Astrocyte (in vitro differentiated cells and primary cell): ENCODE measurements at regions not wholly inside any gene's neighbourhood (a gene's known extent, or its start where the extent isn't known, plus 50 kb on each side); places are given as distances from the start of the nearest gene placed in this dataset.

Source experiments
- DNase-seq: peaks from one replicate; pipeline ENCODE4 v3.0.0-alpha.2; 2010; ENCODE audit warnings: low read depth
- FAIRE-seq: peaks from 2 replicates; lab custom pipeline; 2011; peaks lifted over from hg19 to GRCh38; lab: Jason Lieb, UNC
- H2AFZ ChIP-seq: 2 replicates; pipeline ENCODE4 v1.6.0; 2012; ENCODE audit warnings: low read depth, low read length, inconsistent platforms
- H3K27ac ChIP-seq: 2 replicates; pipeline ENCODE4 v1.5.1; 2011; ENCODE audit warnings: low read depth, low read length, inconsistent platforms
- H3K27me3 ChIP-seq: 2 replicates; pipeline ENCODE4 v1.6.0; 2011; ENCODE audit warnings: low read length, inconsistent platforms; ENCODE audit not compliant: insufficient read depth
- H3K36me3 ChIP-seq: 2 replicates; pipeline ENCODE4 v1.5.1; 2011; ENCODE audit warnings: low read length, inconsistent platforms; ENCODE audit not compliant: insufficient read depth
- H3K4me1 ChIP-seq: 2 replicates; pipeline ENCODE4 v1.5.1; 2011; ENCODE audit warnings: low read length, inconsistent platforms; ENCODE audit not compliant: insufficient read depth
- H3K4me2 ChIP-seq: 2 replicates; pipeline ENCODE4 v1.6.0; 2012; ENCODE audit warnings: low read length, inconsistent platforms
- H3K4me3 ChIP-seq: 2 replicates; pipeline ENCODE4 v1.5.1; 2011; ENCODE audit warnings: low read depth, mild to moderate bottlenecking, low read length, inconsistent platforms; ENCODE audit not compliant: insufficient read depth
- H3K79me2 ChIP-seq: 2 replicates; pipeline ENCODE4 v1.6.0; 2012; ENCODE audit warnings: mild to moderate bottlenecking, low read length, inconsistent platforms; ENCODE audit not compliant: insufficient read depth
- H3K9ac ChIP-seq: 2 replicates; pipeline ENCODE4 v1.6.0; 2012; ENCODE audit warnings: mild to moderate bottlenecking, low read length, inconsistent platforms
- H3K9me3 ChIP-seq: 2 replicates; pipeline ENCODE4 v1.5.1; 2012; ENCODE audit warnings: low read depth, mild to moderate bottlenecking, low read length, inconsistent platforms; ENCODE audit not compliant: insufficient read depth
- H4K20me1 ChIP-seq: 2 replicates; pipeline ENCODE4 v1.6.0; 2012; ENCODE audit warnings: low read length, inconsistent platforms; ENCODE audit not compliant: insufficient read depth
- H3K27ac Mint-ChIP-seq: one replicate; pipeline ENCODE4 v1.8.0; 2021; ENCODE audit warnings: mild to moderate bottlenecking, mixed read lengths; ENCODE audit not compliant: unreplicated experiment
- H3K27me3 Mint-ChIP-seq: one replicate; pipeline ENCODE4 v1.8.0; 2021; ENCODE audit warnings: low read depth, mixed read lengths; ENCODE audit not compliant: unreplicated experiment
- H3K36me3 Mint-ChIP-seq: one replicate; pipeline ENCODE4 v1.8.0; 2021; ENCODE audit warnings: low read depth, mixed read lengths; ENCODE audit not compliant: unreplicated experiment
- H3K4me1 Mint-ChIP-seq: one replicate; pipeline ENCODE4 v1.8.0; 2021; ENCODE audit warnings: low read depth, mixed read lengths; ENCODE audit not compliant: unreplicated experiment
- H3K4me3 Mint-ChIP-seq: one replicate; pipeline ENCODE4 v1.8.0; 2021; ENCODE audit warnings: mild to moderate bottlenecking, moderate library complexity, mixed read lengths; ENCODE audit not compliant: unreplicated experiment
- H3K9me3 Mint-ChIP-seq: one replicate; pipeline ENCODE4 v1.8.0; 2021; ENCODE audit warnings: mild to moderate bottlenecking, mixed read lengths; ENCODE audit not compliant: unreplicated experiment
- EZH2 ChIP-seq: IDR thresholded peaks from 2 replicates; pipeline ENCODE4 v1.6.1; 2012; ENCODE audit warnings: mild to moderate bottlenecking, low read length, inconsistent platforms; ENCODE audit not compliant: insufficient read depth
- TF ChIP-seq, protein P1 (sequence below): IDR thresholded peaks from 2 replicates; pipeline ENCODE4 v1.5.1; 2011; ENCODE audit warnings: low read depth, mild to moderate bottlenecking, inconsistent platforms, low read length, moderate library complexity; ENCODE audit not compliant: insufficient read depth

DNA sequence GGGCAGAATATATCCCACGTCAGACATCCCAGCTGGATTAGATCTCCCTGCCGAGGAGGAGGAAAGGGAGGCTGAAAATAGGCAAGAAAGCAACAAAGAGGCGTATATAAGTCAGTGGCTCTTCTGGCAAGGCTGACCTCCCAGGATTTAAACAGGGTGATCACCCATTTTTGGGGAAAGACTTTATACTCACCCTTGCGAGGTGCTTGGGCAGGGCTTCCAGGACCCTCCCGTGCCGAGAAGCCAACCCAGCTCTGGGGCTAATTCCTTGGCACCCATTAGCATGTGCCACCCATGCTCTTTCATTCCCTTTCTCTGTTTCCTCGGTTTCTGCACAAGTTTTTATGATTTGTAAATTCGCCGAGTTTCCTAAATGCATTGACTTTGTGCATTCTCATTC, 230.2 kb upstream of the IRX2 start:
- no peaks in the 10 kb centered on the region for H3K4me1 ChIP-seq
- no peak overlapping the region for H3K27ac Mint-ChIP-seq
- H3K79me2 ChIP-seq: no peaks in the 10 kb centered on the region
- TF ChIP-seq EZH2: no peak
- TF ChIP-seq, protein P1, sequence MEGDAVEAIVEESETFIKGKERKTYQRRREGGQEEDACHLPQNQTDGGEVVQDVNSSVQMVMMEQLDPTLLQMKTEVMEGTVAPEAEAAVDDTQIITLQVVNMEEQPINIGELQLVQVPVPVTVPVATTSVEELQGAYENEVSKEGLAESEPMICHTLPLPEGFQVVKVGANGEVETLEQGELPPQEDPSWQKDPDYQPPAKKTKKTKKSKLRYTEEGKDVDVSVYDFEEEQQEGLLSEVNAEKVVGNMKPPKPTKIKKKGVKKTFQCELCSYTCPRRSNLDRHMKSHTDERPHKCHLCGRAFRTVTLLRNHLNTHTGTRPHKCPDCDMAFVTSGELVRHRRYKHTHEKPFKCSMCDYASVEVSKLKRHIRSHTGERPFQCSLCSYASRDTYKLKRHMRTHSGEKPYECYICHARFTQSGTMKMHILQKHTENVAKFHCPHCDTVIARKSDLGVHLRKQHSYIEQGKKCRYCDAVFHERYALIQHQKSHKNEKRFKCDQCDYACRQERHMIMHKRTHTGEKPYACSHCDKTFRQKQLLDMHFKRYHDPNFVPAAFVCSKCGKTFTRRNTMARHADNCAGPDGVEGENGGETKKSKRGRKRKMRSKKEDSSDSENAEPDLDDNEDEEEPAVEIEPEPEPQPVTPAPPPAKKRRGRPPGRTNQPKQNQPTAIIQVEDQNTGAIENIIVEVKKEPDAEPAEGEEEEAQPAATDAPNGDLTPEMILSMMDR: no peak
- H3K27ac ChIP-seq: no peak overlapping the region
- FAIRE-seq: no peak
- H3K4me1 Mint-ChIP-seq: no peaks in the 10 kb centered on the region
- H2AFZ ChIP-seq: no peak overlapping the region
- H4K20me1 ChIP-seq: no peaks in the 10 kb centered on the region
- no peaks in the 10 kb centered on the region for H3K27me3 ChIP-seq
- H3K36me3 ChIP-seq: no peaks in the 10 kb centered on the region
- H3K27me3 Mint-ChIP-seq: peaks cover 2% of the 10 kb centered on the region
- DNase-seq: no peak
- H3K4me2 ChIP-seq: no peak overlapping the region
- no peak overlapping the region for H3K4me3 Mint-ChIP-seq
- no peak overlapping the region for H3K4me3 ChIP-seq
- no peaks in the 10 kb centered on the region for H3K36me3 Mint-ChIP-seq
- no peaks in the 10 kb centered on the region for H3K9me3 Mint-ChIP-seq
- no peak overlapping the region for H3K9ac ChIP-seq
- H3K9me3 ChIP-seq: peaks cover 8% of the 10 kb centered on the region

GRCh38 chr5:2981035-2981434, 229.6 kb upstream of the IRX2 start:
- H3K27ac Mint-ChIP-seq: no peak overlapping the region
- TF ChIP-seq EZH2: no peak
- Histone ChIP-seq H3K4me3 (no peak overlapping the region), H3K27ac (no peak overlapping the region), H4K20me1 (no peaks in the 10 kb centered on the region), H3K9ac (no peak overlapping the region), H2AFZ (no peak overlapping the region), H3K4me1 (no peaks in the 10 kb centered on the region), H3K36me3 (no peaks in the 10 kb centered on the region), H3K79me2 (no peaks in the 10 kb centered on the region), H3K9me3 (peaks cover 8% of the 10 kb centered on the region), H3K27me3 (no peaks in the 10 kb centered on the region), H3K4me2 (no peak overlapping the region)
- no peaks in the 10 kb centered on the region for H3K9me3 Mint-ChIP-seq
- H3K4me1 Mint-ChIP-seq: no peaks in the 10 kb centered on the region
- H3K36me3 Mint-ChIP-seq: no peaks in the 10 kb centered on the region
- FAIRE-seq (no peak), DNase-seq (no peak)
- H3K4me3 Mint-ChIP-seq: no peak overlapping the region
- no peaks in the 10 kb centered on the region for H3K27me3 Mint-ChIP-seq

DNA sequence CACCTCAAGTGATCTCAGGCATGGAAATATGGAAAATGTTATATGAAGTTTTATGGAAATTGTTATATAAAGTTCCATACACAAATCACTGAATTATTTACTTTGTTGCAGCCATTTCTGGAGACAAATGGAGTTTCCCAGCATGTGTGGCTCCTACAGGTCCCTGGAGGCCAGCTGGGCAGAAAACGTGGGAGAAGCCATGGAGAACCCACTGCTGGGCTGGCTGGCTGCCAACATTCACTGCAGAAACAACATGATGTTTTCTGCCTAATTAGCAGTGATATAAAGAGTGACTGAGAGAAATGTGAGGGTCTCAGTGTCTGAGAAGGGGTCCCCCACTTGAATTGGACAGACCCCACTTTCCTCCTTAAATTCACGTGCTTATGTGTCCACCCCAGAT, 208.8 kb upstream of the IRX2 start:
- Histone ChIP-seq H4K20me1 (no peaks in the 10 kb centered on the region), H3K36me3 (no peaks in the 10 kb centered on the region), H3K9me3 (peaks cover 6% of the 10 kb centered on the region), H3K4me1 (no peaks in the 10 kb centered on the region), H3K4me2 (no peak overlapping the region), H3K27ac (no peak overlapping the region), H2AFZ (no peak overlapping the region), H3K4me3 (no peak overlapping the region), H3K27me3 (no peaks in the 10 kb centered on the region), H3K79me2 (no peaks in the 10 kb centered on the region), H3K9ac (no peak overlapping the region)
- Mint-ChIP-seq H3K27ac (no peak overlapping the region), H3K27me3 (peaks cover 1% of the 10 kb centered on the region), H3K9me3 (peaks cover 3% of the 10 kb centered on the region), H3K4me3 (no peak overlapping the region), H3K36me3 (peaks cover 2% of the 10 kb centered on the region), H3K4me1 (peaks cover 5% of the 10 kb centered on the region)
- DNase-seq (no peak), FAIRE-seq (no peak)
- TF ChIP-seq, protein P1: no peak
- no peak for TF ChIP-seq EZH2
